ENCODE measurements at regions not wholly inside any gene's neighbourhood (a gene's known extent, or its start where the extent isn't known, plus 50 kb on each side); places are given as distances from the start of the nearest gene placed in this dataset.

DNA sequence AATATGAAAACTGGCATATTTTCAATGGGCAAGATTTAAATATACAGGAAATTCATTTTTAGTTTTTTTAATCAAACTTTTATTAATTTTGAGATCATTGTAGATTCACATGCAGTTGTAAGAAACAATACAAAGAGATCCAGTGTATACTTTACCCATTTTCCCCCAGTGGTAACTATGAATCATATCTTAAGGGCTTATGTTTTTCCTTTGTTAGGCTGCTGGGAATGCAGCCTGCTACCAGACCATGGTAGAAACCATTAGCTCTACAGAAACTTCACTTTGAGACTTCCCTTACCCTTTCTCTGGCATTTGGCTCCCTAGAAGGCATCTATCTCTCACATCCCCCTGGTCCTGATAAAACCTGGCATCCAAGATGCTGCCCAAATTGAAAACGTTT is 147.6 kb upstream of the EOLA2 start:
- no peak for TF ChIP-seq CTCF (IDR thresholded peaks at IDR 0.05)
- no peak for TF ChIP-seq POLR2A (IDR thresholded peaks at IDR 0.05)
